ENCODE measurements at regions not wholly inside any gene's neighbourhood (a gene's known extent, or its start where the extent isn't known, plus 50 kb on each side); places are given as distances from the start of the nearest gene placed in this dataset.

DNA sequence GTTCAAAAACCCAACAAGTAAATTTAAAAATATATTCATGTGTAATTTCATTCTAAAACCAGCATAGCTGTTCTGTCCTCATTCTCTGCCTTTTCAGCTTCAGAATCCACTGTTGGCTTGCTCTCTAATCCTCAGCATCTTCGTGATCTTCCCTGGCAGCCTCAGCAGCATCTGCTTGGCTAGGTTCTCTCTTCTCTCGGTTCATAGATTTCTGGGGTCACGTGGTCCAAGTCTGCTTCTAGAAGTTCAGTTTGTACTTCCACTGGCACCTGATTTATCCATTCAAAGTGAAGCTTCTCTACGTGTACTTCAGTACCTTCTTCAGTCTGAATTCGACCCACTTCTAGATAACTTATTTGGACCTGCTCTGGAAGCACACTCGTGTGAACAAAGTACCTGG is 245.7 kb downstream of the EPM2A start:
- Histone ChIP-seq H3K4me3 (no peak overlapping the region), H3K4me1 (no peaks in the 10 kb centered on the region), H3K9me3 (peaks cover 0 to 17% (median 0%) of the 10 kb centered on the region in 3 donors), H3K36me3 (no peaks in the 10 kb centered on the region), H3K27ac (no peak overlapping the region), H3K27me3 (no peaks in the 10 kb centered on the region)
- TF ChIP-seq POLR2A (IDR thresholded peaks at IDR 0.05) = no peak
- no peak for TF ChIP-seq EP300 (IDR thresholded peaks at IDR 0.05)
- no peak for TF ChIP-seq POLR2AphosphoS5 (IDR thresholded peaks at IDR 0.05)
- TF ChIP-seq, protein P1, sequence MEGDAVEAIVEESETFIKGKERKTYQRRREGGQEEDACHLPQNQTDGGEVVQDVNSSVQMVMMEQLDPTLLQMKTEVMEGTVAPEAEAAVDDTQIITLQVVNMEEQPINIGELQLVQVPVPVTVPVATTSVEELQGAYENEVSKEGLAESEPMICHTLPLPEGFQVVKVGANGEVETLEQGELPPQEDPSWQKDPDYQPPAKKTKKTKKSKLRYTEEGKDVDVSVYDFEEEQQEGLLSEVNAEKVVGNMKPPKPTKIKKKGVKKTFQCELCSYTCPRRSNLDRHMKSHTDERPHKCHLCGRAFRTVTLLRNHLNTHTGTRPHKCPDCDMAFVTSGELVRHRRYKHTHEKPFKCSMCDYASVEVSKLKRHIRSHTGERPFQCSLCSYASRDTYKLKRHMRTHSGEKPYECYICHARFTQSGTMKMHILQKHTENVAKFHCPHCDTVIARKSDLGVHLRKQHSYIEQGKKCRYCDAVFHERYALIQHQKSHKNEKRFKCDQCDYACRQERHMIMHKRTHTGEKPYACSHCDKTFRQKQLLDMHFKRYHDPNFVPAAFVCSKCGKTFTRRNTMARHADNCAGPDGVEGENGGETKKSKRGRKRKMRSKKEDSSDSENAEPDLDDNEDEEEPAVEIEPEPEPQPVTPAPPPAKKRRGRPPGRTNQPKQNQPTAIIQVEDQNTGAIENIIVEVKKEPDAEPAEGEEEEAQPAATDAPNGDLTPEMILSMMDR (IDR thresholded peaks at IDR 0.05) = no peak
- 86% methylated on average over 3 to 6 of the region's 6 CpGs for WGBS, 2 donors (ENCODE audit: low coverage in 1 of 2)
- no peak for ATAC-seq

DNA sequence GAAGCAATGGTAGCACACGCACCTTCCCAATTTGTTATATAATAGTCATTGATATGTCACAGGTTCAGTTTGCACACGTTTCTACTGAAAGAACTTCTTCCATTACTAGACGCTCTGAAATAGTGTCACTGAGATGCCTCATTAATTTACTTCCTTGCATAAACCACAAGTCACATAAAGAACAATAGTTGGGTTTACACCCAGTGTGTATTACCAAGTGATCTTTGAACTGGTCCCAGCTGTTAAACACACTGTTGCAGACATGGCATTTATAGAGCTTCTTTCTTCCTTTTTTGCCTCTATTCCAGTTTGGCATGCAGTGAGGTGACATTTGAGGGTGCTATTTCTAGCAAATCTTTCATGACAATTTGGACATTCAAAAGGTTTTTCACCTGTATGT is 245.3 kb downstream of the EPM2A start:
- H3K36me3 ChIP-seq = no peaks in the 10 kb centered on the region
- H3K4me1 ChIP-seq = no peaks in the 10 kb centered on the region
- H3K27ac ChIP-seq = no peak overlapping the region
- TF ChIP-seq POLR2AphosphoS5 (IDR thresholded peaks at IDR 0.05) = no peak
- TF ChIP-seq POLR2A (IDR thresholded peaks at IDR 0.05) = no peak
- TF ChIP-seq, protein P1 (IDR thresholded peaks at IDR 0.05) = no peak
- no peak for TF ChIP-seq EP300 (IDR thresholded peaks at IDR 0.05)
- H3K27me3 ChIP-seq = no peaks in the 10 kb centered on the region
- H3K4me3 ChIP-seq = no peak overlapping the region
- peaks cover 0 to 18% (median 0%) of the 10 kb centered on the region in 3 donors for H3K9me3 ChIP-seq
- 68 to 75% methylated on average over 2 to 3 of the region's 3 CpGs for WGBS, 2 donors (ENCODE audit: low coverage in 1 of 2)
- no peak for ATAC-seq

DNA sequence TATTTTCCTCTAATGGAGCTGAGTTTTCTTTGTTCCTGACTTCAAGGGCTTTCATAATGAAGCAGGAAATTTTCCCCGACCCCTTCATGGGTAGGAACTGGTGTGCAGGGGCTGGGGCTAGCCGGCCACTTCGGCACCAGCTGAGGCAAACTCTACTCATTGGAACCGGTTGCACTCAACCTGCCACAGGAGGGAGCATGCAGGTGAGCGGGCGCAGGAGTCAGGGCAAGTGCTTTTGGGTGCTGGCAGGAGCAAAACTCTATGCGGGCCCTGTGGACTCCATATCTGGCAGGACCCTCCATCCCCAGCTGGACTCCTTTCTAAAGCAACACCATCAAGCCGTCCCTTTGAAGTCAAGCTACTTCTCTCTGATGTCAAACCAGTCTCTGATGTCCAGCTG is 244.2 kb downstream of the EPM2A start:
- H3K4me1 ChIP-seq = no peaks in the 10 kb centered on the region
- WGBS, 2 donors (ENCODE audit: low coverage in 1 of 2) = 20 to 60% methylated on average over 1 to 2 of the region's 8 CpGs
- no peak overlapping the region for H3K4me3 ChIP-seq
- no peaks in the 10 kb centered on the region for H3K27me3 ChIP-seq
- H3K9me3 ChIP-seq = peaks cover 0 to 26% (median 0%) of the 10 kb centered on the region in 3 donors
- no peaks in the 10 kb centered on the region for H3K36me3 ChIP-seq
- ATAC-seq = no peak
- H3K27ac ChIP-seq = no peak overlapping the region
- TF ChIP-seq POLR2AphosphoS5 (IDR thresholded peaks at IDR 0.05) = no peak
- no peak for TF ChIP-seq POLR2A (IDR thresholded peaks at IDR 0.05)
- no peak for TF ChIP-seq EP300 (IDR thresholded peaks at IDR 0.05)
- TF ChIP-seq, protein P1 (IDR thresholded peaks at IDR 0.05) = no peak

DNA sequence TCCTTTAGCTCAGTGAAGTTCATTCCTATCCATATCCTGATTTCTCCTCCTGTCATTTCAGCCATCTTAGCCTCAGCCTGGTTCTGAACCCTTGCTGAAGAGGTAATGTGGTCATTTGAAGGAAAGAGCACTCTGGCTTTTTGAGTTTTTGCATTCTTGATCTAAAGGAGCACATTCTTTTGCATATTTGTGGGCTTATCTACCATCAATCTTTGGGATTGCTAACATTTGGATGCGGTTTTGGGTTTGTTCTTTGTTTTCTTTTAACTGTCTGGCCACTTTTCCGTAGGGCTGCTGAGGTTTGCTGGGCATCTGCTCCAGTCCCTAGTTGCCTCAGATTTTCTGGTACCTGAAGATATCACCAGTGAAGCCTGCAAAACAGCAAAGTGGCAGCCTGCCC is 238.3 kb downstream of the EPM2A start:
- no peaks in the 10 kb centered on the region for H3K27me3 ChIP-seq
- no peaks in the 10 kb centered on the region for H3K36me3 ChIP-seq
- H3K27ac ChIP-seq = no peak overlapping the region
- H3K9me3 ChIP-seq = peaks cover 0 to 27% (median 0%) of the 10 kb centered on the region in 3 donors
- WGBS, 2 donors (ENCODE audit: low coverage in 1 of 2) = 44 to 80% methylated on average over 1 to 2 of the region's 2 CpGs
- TF ChIP-seq POLR2AphosphoS5 (IDR thresholded peaks at IDR 0.05) (no peak), EP300 (IDR thresholded peaks at IDR 0.05) (no peak), POLR2A (IDR thresholded peaks at IDR 0.05) (no peak)
- TF ChIP-seq, protein P1 (IDR thresholded peaks at IDR 0.05) = no peak
- H3K4me3 ChIP-seq = no peak overlapping the region
- ATAC-seq = no peak
- no peaks in the 10 kb centered on the region for H3K4me1 ChIP-seq

DNA sequence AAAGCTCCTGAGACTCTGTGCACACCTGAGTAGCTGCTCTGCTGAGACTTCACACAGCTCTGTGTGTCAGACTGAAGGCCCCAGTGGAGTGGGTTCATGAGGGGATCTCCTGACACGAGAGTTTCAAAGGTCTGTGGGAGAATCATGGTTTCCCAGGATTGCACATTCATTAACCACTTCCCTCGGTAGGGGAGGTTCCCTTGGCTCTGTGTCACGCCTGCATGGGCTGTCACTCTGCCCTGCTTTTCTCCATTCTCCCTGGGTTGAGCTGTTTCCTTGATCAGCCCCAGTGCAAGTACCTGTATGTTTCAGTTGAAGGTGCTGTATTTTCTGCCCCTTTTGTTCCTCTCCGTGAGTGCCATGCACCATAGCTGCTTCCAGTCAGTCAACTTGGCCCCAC is 236.9 kb downstream of the EPM2A start:
- TF ChIP-seq POLR2A (IDR thresholded peaks at IDR 0.05) = no peak
- TF ChIP-seq, protein P1 (IDR thresholded peaks at IDR 0.05) = no peak
- TF ChIP-seq EP300 (IDR thresholded peaks at IDR 0.05) = no peak
- TF ChIP-seq POLR2AphosphoS5 (IDR thresholded peaks at IDR 0.05) = no peak
- no peaks in the 10 kb centered on the region for H3K27me3 ChIP-seq
- no peak for ATAC-seq

More for the DNA sequence above, 236.9 kb downstream of the EPM2A start:
- H3K27ac ChIP-seq = no peak overlapping the region
- WGBS, 2 donors (ENCODE audit: low coverage in 1 of 2) = 60 to 79% methylated on average over 1 to 3 of the region's 4 CpGs
- no peaks in the 10 kb centered on the region for H3K4me1 ChIP-seq
- no peaks in the 10 kb centered on the region for H3K36me3 ChIP-seq
- peaks cover 0 to 20% (median 0%) of the 10 kb centered on the region in 3 donors for H3K9me3 ChIP-seq
- no peak overlapping the region for H3K4me3 ChIP-seq

Data from gastroesophageal sphincter (tissue), 4 donors.